ENCODE measurements at regions not wholly inside any gene's neighbourhood (a gene's known extent, or its start where the extent isn't known, plus 50 kb on each side); places are given as distances from the start of the nearest gene placed in this dataset.
"Not testable (repeated sequence)": the region's sequence is repeated elsewhere in the genome, so short reads cannot be mapped to it uniquely, and the experiment has no call there.

- in situ Hi-C loops (cut with MboI; ENCODE audit: low pct_unique_long_range_greater_than_20kb in 2 of 9, low sequenced_read_pairs in 9 of 9, unreplicated experiment in 9 of 9) = no loop called here
- no peak for ATAC-seq (replicated peaks in 6 of 8)
- Histone ChIP-seq H3K27ac (no peak overlapping the region), H3K4me1 (replicated peaks in 1 of 2) (no peaks in the 10 kb centered on the region), H3K4me3 (no peak overlapping the region)
- 8 to 93% (median 74%) methylated on average over 1 to 2 of the region's 2 CpGs; no CpG with 5 or more reads in 2 of the 10 experiments for WGBS, 10 experiments
Measured at GRCh38 chr9:117821954-117822353, 117.8 kb downstream of the TLR4 start.

- H3K27ac ChIP-seq = no peak overlapping the region
- in situ Hi-C loops (cut with MboI; ENCODE audit: low pct_unique_long_range_greater_than_20kb in 2 of 9, low sequenced_read_pairs in 9 of 9, unreplicated experiment in 9 of 9) = no loop called here
- peaks cover 0 to 7% of the 10 kb centered on the region in 2 donors for H3K4me1 ChIP-seq (replicated peaks in 1 of 2)
- ATAC-seq (replicated peaks in 6 of 8) = no peak
- H3K4me3 ChIP-seq = no peak overlapping the region
Measured at GRCh38 chr9:117823576-117823975, 119.4 kb downstream of the TLR4 start.

- H3K27ac ChIP-seq = no peak overlapping the region
- H3K4me3 ChIP-seq = no peak overlapping the region
- H3K4me1 ChIP-seq (replicated peaks in 1 of 2) = peaks cover 0 to 7% of the 10 kb centered on the region in 2 donors
- in situ Hi-C loops (cut with MboI; ENCODE audit: low pct_unique_long_range_greater_than_20kb in 2 of 9, low sequenced_read_pairs in 9 of 9, unreplicated experiment in 9 of 9) = no loop called here
- 0 to 57% (median 37%) methylated on average over 1 to 4 of the region's 4 CpGs; no CpG with 5 or more reads in 1 of the 10 experiments for WGBS, 10 experiments
- no peak for ATAC-seq (replicated peaks in 6 of 8)
Measured at GRCh38 chr9:117825609-117826347, 121.6 kb downstream of the TLR4 start.

- Histone ChIP-seq H3K4me3 (no peak overlapping the region), H3K27ac (no peak overlapping the region), H3K4me1 (replicated peaks in 1 of 2) (peaks cover 0 to 7% of the 10 kb centered on the region in 2 donors)
- in situ Hi-C loops (cut with MboI; ENCODE audit: low pct_unique_long_range_greater_than_20kb in 2 of 9, low sequenced_read_pairs in 9 of 9, unreplicated experiment in 9 of 9) = no loop called here
- ATAC-seq (replicated peaks in 6 of 8) = no peak
- 9 to 100% (median 73%) methylated on average over 1 to 3 of the region's 3 CpGs for WGBS, 10 experiments
Measured at GRCh38 chr9:117826837-117827236, 122.6 kb downstream of the TLR4 start.

GRCh38 chr9:117827456-117827855 lies 123.3 kb downstream of the TLR4 start:
- WGBS, 10 experiments = 17 to 83% (median 66%) methylated on average over 1 to 5 of the region's 7 CpGs; no CpG with 5 or more reads in 1 of the 10 experiments
- H3K27ac ChIP-seq = no peak overlapping the region
- H3K4me1 ChIP-seq (replicated peaks in 1 of 2) = peaks cover 0 to 7% of the 10 kb centered on the region in 2 donors
- in situ Hi-C loops (cut with MboI; ENCODE audit: low pct_unique_long_range_greater_than_20kb in 2 of 9, low sequenced_read_pairs in 9 of 9, unreplicated experiment in 9 of 9) = no loop called here
- no peak for ATAC-seq (replicated peaks in 6 of 8)
- no peak overlapping the region for H3K4me3 ChIP-seq

GRCh38 chr9:117828466-117828865 lies 124.3 kb downstream of the TLR4 start:
- Histone ChIP-seq H3K4me3 (no peak overlapping the region), H3K4me1 (replicated peaks in 1 of 2) (peaks cover 0 to 7% of the 10 kb centered on the region in 2 donors), H3K27ac (no peak overlapping the region)
- in situ Hi-C loops (cut with MboI; ENCODE audit: low pct_unique_long_range_greater_than_20kb in 2 of 9, low sequenced_read_pairs in 9 of 9, unreplicated experiment in 9 of 9) = no loop called here
- ATAC-seq (replicated peaks in 6 of 8) = no peak

- no peak for ATAC-seq (replicated peaks in 6 of 8)
- in situ Hi-C loops (cut with MboI; ENCODE audit: low pct_unique_long_range_greater_than_20kb in 2 of 9, low sequenced_read_pairs in 9 of 9, unreplicated experiment in 9 of 9) = no loop called here
- 0 to 89% (median 80%) methylated on average over 1 of the region's 1 CpG; no CpG with 5 or more reads in 5 of the 10 experiments for WGBS, 10 experiments
- Histone ChIP-seq H3K27ac (no peak overlapping the region), H3K4me1 (replicated peaks in 1 of 2) (no peaks in the 10 kb centered on the region), H3K4me3 (no peak overlapping the region)
Measured at GRCh38 chr9:117835798-117836197, 131.6 kb downstream of the TLR4 start.

GRCh38 chr9:117839862-117840261 lies 135.7 kb downstream of the TLR4 start:
- in situ Hi-C loops (cut with MboI; ENCODE audit: low pct_unique_long_range_greater_than_20kb in 2 of 9, low sequenced_read_pairs in 9 of 9, unreplicated experiment in 9 of 9) = no loop called here
- no peaks in the 10 kb centered on the region for H3K4me1 ChIP-seq (replicated peaks in 1 of 2)
- no peak overlapping the region for H3K4me3 ChIP-seq
- no peak for ATAC-seq (replicated peaks in 6 of 8)
- WGBS, 10 experiments = 0 to 100% (median 87%) methylated on average over 1 to 2 of the region's 2 CpGs
- no peak overlapping the region for H3K27ac ChIP-seq

- ATAC-seq (replicated peaks in 6 of 8); H3K4me3 ChIP-seq; in situ Hi-C loops (cut with MboI; ENCODE audit: low pct_unique_long_range_greater_than_20kb in 2 of 9, low sequenced_read_pairs in 9 of 9, unreplicated experiment in 9 of 9); H3K27ac ChIP-seq; H3K4me1 ChIP-seq (replicated peaks in 1 of 2): not testable (repeated sequence)
- WGBS, 10 experiments = 100% methylated on average over 3 of the region's 38 CpGs; no CpG with 5 or more reads in 9 of the 10 experiments
Measured at GRCh38 chr9:117851836-117852461, 147.7 kb downstream of the TLR4 start.

GRCh38 chr9:117858561-117858960 lies 154.4 kb downstream of the TLR4 start:
- in situ Hi-C loops (cut with MboI; ENCODE audit: low pct_unique_long_range_greater_than_20kb in 2 of 9, low sequenced_read_pairs in 9 of 9, unreplicated experiment in 9 of 9) = no loop called here
- H3K4me1 ChIP-seq (replicated peaks in 1 of 2) = no peaks in the 10 kb centered on the region
- no peak overlapping the region for H3K4me3 ChIP-seq
- ATAC-seq (replicated peaks in 6 of 8) = no peak
- H3K27ac ChIP-seq = no peak overlapping the region
- 0 to 67% (median 27%) methylated on average over 1 to 4 of the region's 4 CpGs; no CpG with 5 or more reads in 2 of the 10 experiments for WGBS, 10 experiments

- H3K4me1 ChIP-seq (replicated peaks in 1 of 2) = peaks cover 7 to 8% of the 10 kb centered on the region in 2 donors
- in situ Hi-C loops (cut with MboI; ENCODE audit: low pct_unique_long_range_greater_than_20kb in 2 of 9, low sequenced_read_pairs in 9 of 9, unreplicated experiment in 9 of 9) = no loop called here
- no peak overlapping the region for H3K4me3 ChIP-seq
- no peak overlapping the region for H3K27ac ChIP-seq
- no peak for ATAC-seq (replicated peaks in 6 of 8)
- 100% methylated on average over 1 of the region's 1 CpG; no CpG with 5 or more reads in 6 of the 10 experiments for WGBS, 10 experiments
Measured at GRCh38 chr9:117860849-117861248, 156.6 kb downstream of the TLR4 start.

- ATAC-seq (replicated peaks in 6 of 8) = peak in 3 of 8 experiments; percentile 31 to 57 (median 54)
Measured at GRCh38 chr9:117864385-117865057, 160.3 kb downstream of the TLR4 start.

GRCh38 chr9:117868594-117868993 lies 164.4 kb downstream of the TLR4 start:
- in situ Hi-C loops (cut with MboI; ENCODE audit: low pct_unique_long_range_greater_than_20kb in 2 of 9, low sequenced_read_pairs in 9 of 9, unreplicated experiment in 9 of 9) = no loop called here
- ATAC-seq (replicated peaks in 6 of 8) = no peak
- H3K4me1 ChIP-seq (replicated peaks in 1 of 2) = peaks cover 7 to 8% of the 10 kb centered on the region in 2 donors
- H3K27ac ChIP-seq = no peak overlapping the region
- no peak overlapping the region for H3K4me3 ChIP-seq
- 0 to 100% (median 83%) methylated on average over 1 of the region's 1 CpG; no CpG with 5 or more reads in 5 of the 10 experiments for WGBS, 10 experiments

More at GRCh38 chr9:117864385-117865057, 160.3 kb downstream of the TLR4 start:
- Histone ChIP-seq H3K27ac (no peak overlapping the region), H3K4me3 (no peak overlapping the region), H3K4me1 (replicated peaks in 1 of 2) (peaks cover 7 to 8% of the 10 kb centered on the region in 2 donors)
- in situ Hi-C loops (cut with MboI; ENCODE audit: low pct_unique_long_range_greater_than_20kb in 2 of 9, low sequenced_read_pairs in 9 of 9, unreplicated experiment in 9 of 9) = no loop called here
- WGBS, 10 experiments = 2 to 59% (median 41%) methylated on average over 1 to 6 of the region's 6 CpGs

Data from motor neuron (in vitro differentiated cells).